ENCODE measurements at regions not wholly inside any gene's neighbourhood (a gene's known extent, or its start where the extent isn't known, plus 50 kb on each side); places are given as distances from the start of the nearest gene placed in this dataset.

- H3K79me2 ChIP-seq: no peaks in the 10 kb centered on the region
- H3K4me3 ChIP-seq (ENCODE audit: low read depth, low read length): no peak overlapping the region
- no peaks in the 10 kb centered on the region for H3K36me3 ChIP-seq (ENCODE audit: control insufficient read depth, insufficient read depth, low read length)
- no peaks in the 10 kb centered on the region for H3K27me3 ChIP-seq (ENCODE audit: control insufficient read depth, insufficient read depth, low read length)
- H2AFZ ChIP-seq: no peak overlapping the region
- no peaks in the 10 kb centered on the region for H3K9me3 ChIP-seq (ENCODE audit: control insufficient read depth, low read length)
- TF ChIP-seq CTCF (IDR thresholded peaks at IDR 0.05): no peak
- no peak overlapping the region for H3K9ac ChIP-seq
- no peaks in the 10 kb centered on the region for H3K4me1 ChIP-seq
- no peak overlapping the region for H3K27ac ChIP-seq
- no peak overlapping the region for H3K4me2 ChIP-seq (ENCODE audit: low read length)
These were observed 396.3 kb upstream of the CHST9 start for GRCh38 chr18:27581296-27581904.

- Histone ChIP-seq H3K4me2 (ENCODE audit: low read length) (no peak overlapping the region), H3K27me3 (ENCODE audit: control insufficient read depth, insufficient read depth, low read length) (no peaks in the 10 kb centered on the region), H3K27ac (no peak overlapping the region), H3K4me1 (no peaks in the 10 kb centered on the region), H3K9me3 (ENCODE audit: control insufficient read depth, low read length) (no peaks in the 10 kb centered on the region), H2AFZ (no peak overlapping the region), H3K9ac (no peak overlapping the region), H3K79me2 (no peaks in the 10 kb centered on the region), H3K36me3 (ENCODE audit: control insufficient read depth, insufficient read depth, low read length) (no peaks in the 10 kb centered on the region), H3K4me3 (ENCODE audit: low read depth, low read length) (no peak overlapping the region)
- no peak for TF ChIP-seq CTCF (IDR thresholded peaks at IDR 0.05)
These were observed 394.3 kb upstream of the CHST9 start for GRCh38 chr18:27579364-27579763.

- H3K36me3 ChIP-seq (ENCODE audit: control insufficient read depth, insufficient read depth, low read length): no peaks in the 10 kb centered on the region
- H3K9me3 ChIP-seq (ENCODE audit: control insufficient read depth, low read length): no peaks in the 10 kb centered on the region
- H3K4me1 ChIP-seq: no peaks in the 10 kb centered on the region
- H3K9ac ChIP-seq: no peak overlapping the region
- TF ChIP-seq CTCF (IDR thresholded peaks at IDR 0.05): no peak
- H2AFZ ChIP-seq: peak overlapping the region; percentile 45
- no peak overlapping the region for H3K4me2 ChIP-seq (ENCODE audit: low read length)
- H3K27ac ChIP-seq: no peak overlapping the region
- H3K79me2 ChIP-seq: no peaks in the 10 kb centered on the region
- no peaks in the 10 kb centered on the region for H3K27me3 ChIP-seq (ENCODE audit: control insufficient read depth, insufficient read depth, low read length)
- H3K4me3 ChIP-seq (ENCODE audit: low read depth, low read length): no peak overlapping the region
These were observed 392.6 kb upstream of the CHST9 start for GRCh38 chr18:27577752-27578151.

DNA sequence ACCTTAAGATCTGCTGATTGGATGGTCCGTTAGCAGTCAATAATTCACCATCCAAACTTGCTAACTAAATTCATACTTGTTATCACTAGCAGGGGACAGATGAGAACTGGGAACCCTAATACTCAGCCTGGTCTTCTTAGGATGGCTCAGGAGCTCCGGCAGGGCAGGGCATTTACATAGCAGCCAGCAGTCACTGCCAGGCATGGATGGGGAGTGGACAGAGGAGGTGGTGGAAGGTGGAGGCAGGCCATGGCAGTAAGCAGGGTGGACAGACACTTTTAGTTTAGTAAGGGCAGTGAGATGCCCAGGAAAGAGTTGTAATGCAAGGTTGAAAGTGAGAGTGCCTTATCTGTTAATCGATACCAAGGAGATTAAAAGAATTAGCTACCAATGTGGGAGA lies 392.2 kb upstream of the CHST9 start:
- Histone ChIP-seq H3K4me3 (ENCODE audit: low read depth, low read length) (no peak overlapping the region), H3K79me2 (no peaks in the 10 kb centered on the region), H3K36me3 (ENCODE audit: control insufficient read depth, insufficient read depth, low read length) (no peaks in the 10 kb centered on the region), H3K9me3 (ENCODE audit: control insufficient read depth, low read length) (no peaks in the 10 kb centered on the region), H3K4me2 (ENCODE audit: low read length) (no peak overlapping the region), H3K9ac (no peak overlapping the region), H3K27me3 (ENCODE audit: control insufficient read depth, insufficient read depth, low read length) (no peaks in the 10 kb centered on the region), H3K27ac (no peak overlapping the region), H3K4me1 (no peaks in the 10 kb centered on the region), H2AFZ (peak overlapping the region; percentile 45)
- no peak for TF ChIP-seq CTCF (IDR thresholded peaks at IDR 0.05)

DNA sequence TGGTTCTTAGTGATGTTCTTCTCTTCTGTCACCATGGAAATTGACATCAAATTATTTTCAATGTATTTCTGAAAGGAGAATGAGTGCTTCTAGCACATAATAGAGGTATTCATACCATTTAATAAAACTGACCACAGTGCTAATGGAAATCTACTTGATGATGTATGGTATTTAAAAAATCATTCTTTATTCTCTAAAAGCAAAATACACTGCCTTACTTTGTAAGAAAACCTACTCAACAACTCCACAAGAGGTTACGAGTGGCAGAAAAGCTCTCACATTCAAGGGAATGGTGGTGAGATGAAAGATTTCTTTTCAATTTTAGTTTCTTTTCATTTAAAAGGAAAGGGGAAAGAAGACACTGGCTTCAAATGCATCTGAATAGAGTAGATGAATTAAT lies 382.3 kb upstream of the CHST9 start:
- H3K79me2 ChIP-seq: no peaks in the 10 kb centered on the region
- no peaks in the 10 kb centered on the region for H3K9me3 ChIP-seq (ENCODE audit: control insufficient read depth, low read length)
- no peaks in the 10 kb centered on the region for H3K4me1 ChIP-seq
- no peak overlapping the region for H2AFZ ChIP-seq
- H3K4me2 ChIP-seq (ENCODE audit: low read length): no peak overlapping the region
- H3K4me3 ChIP-seq (ENCODE audit: low read depth, low read length): no peak overlapping the region
- H3K27ac ChIP-seq: no peak overlapping the region
- TF ChIP-seq CTCF (IDR thresholded peaks at IDR 0.05): no peak
- H3K36me3 ChIP-seq (ENCODE audit: control insufficient read depth, insufficient read depth, low read length): no peaks in the 10 kb centered on the region
- H3K9ac ChIP-seq: no peak overlapping the region
- no peaks in the 10 kb centered on the region for H3K27me3 ChIP-seq (ENCODE audit: control insufficient read depth, insufficient read depth, low read length)

All from parathyroid adenoma (tissue), 2 donors.